Stimulated activated CD8-positive, alpha-beta memory T cell treated with anti-CD3 and anti-CD28 coated beads, Interleukin-12 subunit alpha, Interleukin-12 subunit beta, amount 100 ng/mL, for 1 hour (primary cell): ENCODE measurements at regions not wholly inside any gene's neighbourhood (a gene's known extent, or its start where the extent isn't known, plus 50 kb on each side); places are given as distances from the start of the nearest gene placed in this dataset.
A peak's percentile ranks its signal among the peaks of the same experiment; 100 is the strongest.
"Not testable (repeated sequence)": the region's sequence is repeated elsewhere in the genome, so short reads cannot be mapped to it uniquely, and the experiment has no call there.

ENCODE experiments used
- DNase-seq: peaks from one replicate; pipeline ENCODE4 v3.0.0-alpha.2; 2020; ENCODE audit warnings: low read depth

DNA sequence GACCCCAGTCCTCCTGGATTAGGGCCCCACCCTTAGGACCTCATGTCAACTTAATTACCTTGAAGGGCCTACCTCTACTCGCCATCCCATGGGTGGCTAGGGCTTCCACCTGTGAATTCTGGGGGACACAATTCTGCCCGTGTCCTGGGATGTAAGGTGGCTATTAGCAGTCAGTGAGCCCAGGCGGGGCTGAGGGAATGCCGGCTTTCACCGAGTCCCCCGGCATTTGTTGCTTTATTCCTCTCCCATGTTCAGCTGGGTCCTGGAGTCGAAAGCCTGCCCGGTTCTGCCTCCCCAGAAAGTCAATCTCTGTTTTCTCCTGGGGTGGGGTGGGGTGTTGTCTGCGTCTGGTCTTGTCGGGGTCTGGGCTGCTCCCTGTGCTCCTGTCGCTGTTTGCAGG is 125.6 kb downstream of the GLRX3 start:
- no peak for DNase-seq

DNA sequence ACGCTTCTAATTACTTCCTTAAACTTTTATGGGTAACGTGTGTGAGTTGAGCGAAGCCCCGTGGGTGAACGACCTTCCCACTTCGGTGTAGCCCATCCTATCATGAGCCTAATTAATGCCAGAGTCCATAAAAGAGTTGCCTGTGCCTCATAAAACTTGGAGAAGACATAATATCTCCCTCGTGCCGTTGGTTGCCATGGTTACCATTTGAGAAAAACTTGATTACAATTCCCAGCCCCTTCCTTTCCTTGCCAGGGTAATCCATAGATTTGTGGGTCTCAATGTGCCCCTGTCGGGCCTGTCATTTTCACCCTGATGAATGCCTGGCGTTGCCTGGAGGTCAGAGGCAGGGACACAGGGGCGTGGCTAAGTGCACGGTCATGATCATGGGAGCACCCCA is 127.1 kb downstream of the GLRX3 start:
- no peak for DNase-seq

DNA sequence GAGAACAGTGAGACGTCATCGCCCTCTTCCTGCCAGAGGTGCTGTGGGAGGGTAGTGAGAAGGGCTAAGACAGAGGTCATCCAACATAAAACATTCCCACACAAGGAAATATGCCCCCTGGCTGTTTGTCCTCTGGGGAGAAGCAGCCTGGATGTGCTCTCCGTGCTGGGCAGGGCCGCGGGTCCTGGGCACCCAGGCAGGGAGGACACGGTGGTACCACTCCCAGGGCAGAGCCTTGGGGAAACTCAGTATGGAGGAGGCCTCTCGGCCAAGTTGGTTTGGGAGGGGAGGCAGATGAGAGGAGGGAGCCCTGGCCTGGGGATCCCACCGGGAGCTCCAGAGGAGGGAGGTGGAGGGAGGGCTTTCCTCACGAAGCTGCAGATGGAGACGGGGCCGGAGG is 129.4 kb downstream of the GLRX3 start:
- DNase-seq, result no peak

GRCh38 chr10:130282492-130283218 is 146.5 kb downstream of the GLRX3 start:
- DNase-seq, result no peak

GRCh38 chr10:130283219-130283545 is 147.0 kb downstream of the GLRX3 start:
- DNase-seq, result no peak

DNA sequence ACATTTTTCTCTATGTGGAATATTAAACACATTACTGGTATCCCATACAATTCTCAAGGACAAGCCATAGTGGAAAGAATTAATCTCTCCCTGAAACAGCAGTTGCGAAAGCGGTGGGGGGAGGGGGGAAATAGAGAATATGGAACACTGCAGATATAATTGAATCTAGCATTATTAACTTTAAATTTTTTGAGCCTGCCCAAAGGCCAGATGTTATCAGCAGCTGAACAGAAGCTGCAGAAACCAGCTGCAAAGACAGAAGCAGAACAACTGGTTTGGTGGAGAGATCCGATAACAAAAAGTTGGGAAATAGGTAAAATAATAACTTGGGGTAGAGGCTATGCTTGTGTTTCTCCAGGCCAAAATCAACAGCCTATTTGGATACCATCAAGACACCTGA is 159.6 kb downstream of the GLRX3 start:
- DNase-seq, result not testable (repeated sequence)

DNA sequence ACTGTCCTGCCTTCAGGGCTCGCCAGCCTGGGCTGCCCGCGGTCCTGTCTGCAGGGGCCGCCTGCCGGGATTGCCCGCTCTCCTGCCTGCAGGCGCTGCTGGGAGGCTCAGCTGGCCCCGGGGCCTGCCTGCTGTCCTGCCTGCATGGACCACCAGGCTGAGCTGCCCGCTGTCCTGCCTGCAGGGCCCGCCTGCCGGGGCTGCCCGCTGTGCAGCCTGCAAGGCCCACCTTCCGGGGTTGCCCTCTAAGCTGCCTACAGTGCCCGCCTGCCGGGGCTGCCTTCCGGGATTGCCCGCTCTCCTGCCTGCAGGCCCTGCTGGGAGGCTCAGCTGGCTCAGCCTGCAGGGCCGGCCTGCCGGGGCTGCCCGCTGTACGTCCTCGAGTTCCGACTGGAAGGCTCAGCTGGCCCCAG is 164.4 kb downstream of the GLRX3 start:
- DNase-seq, result peak; percentile 29

- peak; percentile 43 for DNase-seq
Measured at GRCh38 chr10:130301021-130301892, 165.1 kb downstream of the GLRX3 start.

DNA sequence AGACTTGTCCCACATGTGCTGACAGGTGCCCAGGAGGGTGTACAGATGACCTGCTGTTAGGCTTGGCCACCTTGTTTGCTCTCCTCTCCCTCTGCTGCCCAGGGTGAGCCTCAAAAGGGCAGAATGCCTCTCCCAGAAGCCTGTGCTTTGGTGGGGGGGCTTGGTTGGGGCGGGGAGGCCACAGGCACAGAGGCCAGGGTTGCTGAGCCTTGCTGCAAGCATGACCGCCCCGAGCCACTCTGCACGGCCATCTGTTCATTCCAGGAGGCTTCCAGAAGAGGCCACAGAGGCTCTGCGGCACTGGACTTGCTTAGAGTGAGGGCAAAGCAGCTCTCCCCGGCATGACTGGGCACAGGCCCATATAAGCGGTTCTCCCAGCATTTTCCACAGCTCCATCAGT is 190.8 kb downstream of the GLRX3 start:
- no peak for DNase-seq

- DNase-seq, result no peak
Measured at GRCh38 chr10:130329792-130330191, 193.6 kb downstream of the GLRX3 start.

DNA sequence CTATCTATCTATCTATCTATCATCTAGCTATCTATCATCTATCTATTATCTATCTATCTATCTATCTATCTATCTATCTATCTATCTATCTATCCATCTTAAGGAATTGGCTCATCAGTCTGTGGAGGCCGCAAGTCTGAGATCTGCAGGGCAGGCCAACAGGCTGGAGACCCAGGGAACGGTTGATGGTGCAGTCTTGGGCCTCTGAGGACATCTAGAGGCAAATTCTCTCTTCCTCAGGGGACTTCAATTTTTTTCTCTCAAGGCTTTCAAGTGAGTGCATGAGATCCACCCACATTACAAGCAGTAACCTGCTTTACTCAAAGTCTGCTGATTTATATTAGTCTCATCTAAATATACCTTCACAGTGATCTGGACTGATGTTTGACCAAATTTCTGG is 197.0 kb downstream of the GLRX3 start:
- DNase-seq, result no peak

- DNase-seq, result no peak
Measured at GRCh38 chr10:130335336-130335735, 199.1 kb downstream of the GLRX3 start.

GRCh38 chr10:130336617-130337304 is 200.6 kb downstream of the GLRX3 start:
- DNase-seq, result no peak

GRCh38 chr10:130337305-130337640 is 201.1 kb downstream of the GLRX3 start:
- DNase-seq, result no peak

DNA sequence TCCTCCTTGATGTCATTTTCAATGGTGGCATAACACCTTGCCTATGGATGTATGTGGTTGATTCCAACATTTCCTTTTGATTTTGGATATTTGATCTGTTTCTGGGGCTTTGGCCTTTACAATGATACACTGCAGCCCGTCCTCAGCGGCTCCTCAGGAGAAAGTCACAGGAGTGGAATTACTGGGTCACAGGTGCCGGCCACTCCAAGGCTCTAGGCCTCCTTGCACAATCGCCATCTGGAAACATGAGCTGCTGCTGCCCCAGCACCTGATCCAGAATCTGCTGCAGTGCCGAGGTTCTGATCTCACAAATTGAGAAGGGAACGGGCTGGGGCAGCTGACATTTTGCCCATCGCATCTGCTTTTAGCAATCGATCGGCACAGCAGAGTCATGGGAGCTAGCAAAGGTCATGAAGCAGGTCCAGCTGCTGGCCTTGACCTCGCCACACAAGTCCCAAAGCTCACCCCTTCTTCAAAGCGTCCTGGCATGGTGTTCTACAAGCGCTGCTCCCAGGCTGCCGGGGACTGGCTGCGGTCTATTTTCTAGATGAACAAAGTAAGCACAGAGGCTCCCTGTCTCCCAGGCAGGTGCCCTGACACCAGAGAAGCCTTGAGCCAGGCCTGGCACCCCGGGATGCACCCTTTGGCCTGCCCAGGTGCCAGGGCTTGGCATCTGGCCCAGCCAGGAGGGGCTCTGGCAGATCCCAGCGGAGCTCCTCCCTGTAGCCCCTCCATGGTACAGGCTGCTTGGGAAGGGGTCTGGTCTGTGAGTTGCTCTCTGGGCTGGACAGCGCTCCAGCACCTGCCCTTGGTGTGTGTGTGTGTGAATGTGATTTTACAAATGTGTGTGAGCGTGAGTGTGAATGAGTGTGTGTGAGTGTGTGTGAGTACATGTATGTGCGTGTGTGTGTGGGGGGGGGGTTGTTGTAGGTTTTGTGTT is 201.8 kb downstream of the GLRX3 start:
- no peak for DNase-seq

DNA sequence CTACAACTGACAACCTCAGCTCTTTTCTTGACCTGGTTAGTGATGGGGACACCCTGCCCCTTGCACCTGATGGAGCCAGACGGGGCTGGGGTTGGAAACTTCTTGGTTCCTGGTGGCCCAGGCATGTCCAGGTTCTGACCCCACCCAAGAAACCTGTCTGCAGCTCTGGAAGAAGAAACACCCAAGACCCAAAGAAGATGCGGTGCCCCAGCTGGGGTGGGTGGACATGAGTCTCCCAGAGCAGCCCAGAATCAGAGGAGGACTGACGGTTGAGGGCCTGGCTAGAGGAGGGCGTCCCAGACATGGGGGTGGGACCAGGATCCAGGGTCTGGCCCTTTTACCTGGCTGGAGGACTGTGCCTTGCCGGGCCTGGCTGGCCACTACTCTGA is 202.4 kb downstream of the GLRX3 start:
- no peak for DNase-seq

DNA sequence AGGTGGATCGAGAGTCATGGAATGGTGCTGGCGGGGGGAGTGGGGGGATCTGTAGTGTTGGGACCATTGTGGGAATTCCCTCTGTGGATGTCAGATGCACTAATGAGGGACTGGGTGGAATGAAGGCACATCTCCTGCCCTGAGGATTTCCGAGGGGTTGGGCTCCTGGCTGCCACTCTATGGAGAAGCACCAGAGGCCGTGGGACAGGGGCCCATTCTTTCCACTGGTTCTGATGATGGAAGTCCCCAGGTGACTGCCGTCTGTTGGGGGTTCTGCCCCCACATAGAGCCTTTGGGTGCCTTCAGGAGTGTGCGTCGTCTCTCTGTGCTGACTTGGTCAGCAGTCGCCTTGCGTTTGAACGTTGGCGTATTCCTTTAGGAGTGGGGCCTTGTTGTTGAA is 202.9 kb downstream of the GLRX3 start:
- no peak for DNase-seq

DNA sequence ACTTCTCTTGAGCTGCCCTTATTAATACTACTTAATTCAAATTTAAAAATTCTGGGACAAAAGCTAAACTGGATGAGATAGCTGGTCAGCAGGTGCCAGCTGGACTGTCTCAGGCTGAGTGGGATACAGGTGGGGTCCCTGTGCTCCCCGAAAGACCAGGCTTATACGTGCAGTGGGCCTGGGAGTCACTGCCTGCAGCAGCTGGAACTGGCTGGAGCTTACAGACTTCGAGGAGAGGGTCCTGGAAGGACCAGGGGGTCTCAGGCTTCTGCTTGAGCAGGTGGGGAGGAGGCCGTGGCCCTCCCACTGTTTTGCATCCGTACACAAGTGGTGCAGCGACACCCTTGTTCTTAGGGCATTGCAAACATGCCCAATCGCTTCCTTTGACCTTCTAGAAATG is 203.7 kb downstream of the GLRX3 start:
- DNase-seq, result no peak

GRCh38 chr10:130340816-130341215 is 204.6 kb downstream of the GLRX3 start:
- no peak for DNase-seq

DNA sequence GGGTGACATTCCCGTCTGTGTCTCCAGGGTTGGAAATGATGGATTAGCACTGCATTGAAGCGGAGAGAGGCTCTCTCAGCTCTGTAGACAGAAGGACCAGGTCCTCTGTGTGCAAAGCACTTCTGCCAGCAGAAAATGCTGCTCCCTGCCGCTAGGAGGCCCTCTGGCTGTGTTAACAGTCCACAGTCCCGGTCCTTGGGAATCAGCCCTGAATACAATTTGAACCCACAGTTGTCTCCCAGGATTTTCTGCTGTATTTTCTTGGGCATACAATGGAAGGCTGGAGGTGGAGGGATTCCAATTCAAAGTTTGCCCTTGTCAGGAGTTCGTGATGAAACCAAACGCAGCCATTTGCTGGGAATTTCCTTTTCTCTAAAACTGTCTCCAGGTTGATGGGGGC is 205.2 kb downstream of the GLRX3 start:
- no peak for DNase-seq

GRCh38 chr10:130345728-130346127 is 209.5 kb downstream of the GLRX3 start:
- no peak for DNase-seq

GRCh38 chr10:130350996-130351395 is 214.8 kb downstream of the GLRX3 start:
- DNase-seq, result no peak
